KG1 (cell line): ENCODE measurements at regions not wholly inside any gene's neighbourhood (a gene's known extent, or its start where the extent isn't known, plus 50 kb on each side); places are given as distances from the start of the nearest gene placed in this dataset.

ENCODE experiments used
- DNase-seq: peaks from one replicate; lab custom pipeline; 2025; lab: John Stamatoyannopoulos, UW

- no peak for DNase-seq
Measured at GRCh38 chr13:88592105-88592504, 920.9 kb downstream of the SLITRK5 start.

- DNase-seq, result no peak
Measured at GRCh38 chr13:88601949-88602348, 930.8 kb downstream of the SLITRK5 start.

GRCh38 chr13:88602786-88603777 lies 931.9 kb downstream of the SLITRK5 start:
- DNase-seq, result no peak

- no peak for DNase-seq
Measured at GRCh38 chr13:88617176-88617575, 946.0 kb downstream of the SLITRK5 start.

- DNase-seq, result peak; percentile 78
Measured at GRCh38 chr13:88622362-88622973, 951.3 kb downstream of the SLITRK5 start.

GRCh38 chr13:88623150-88623549 lies 952.0 kb downstream of the SLITRK5 start:
- DNase-seq, result peak; percentile 64

GRCh38 chr13:88627071-88627470 lies 955.9 kb downstream of the SLITRK5 start:
- no peak for DNase-seq

GRCh38 chr13:88628882-88629281 lies 957.7 kb downstream of the SLITRK5 start:
- no peak for DNase-seq

GRCh38 chr13:88637935-88638334 lies 966.8 kb downstream of the SLITRK5 start:
- DNase-seq, result no peak

- no peak for DNase-seq
Measured at GRCh38 chr13:88643233-88643632, 972.1 kb downstream of the SLITRK5 start.

- DNase-seq, result no peak
Measured at GRCh38 chr13:88648598-88649373, 977.6 kb downstream of the SLITRK5 start.

GRCh38 chr13:88649855-88650254 lies 978.7 kb downstream of the SLITRK5 start:
- no peak for DNase-seq

- DNase-seq, result no peak
Measured at GRCh38 chr13:88651531-88651930, 980.4 kb downstream of the SLITRK5 start.

GRCh38 chr13:88656751-88657150 lies 985.6 kb downstream of the SLITRK5 start:
- DNase-seq, result no peak

- no peak for DNase-seq
Measured at GRCh38 chr13:88670509-88670908, 999.3 kb downstream of the SLITRK5 start.

GRCh38 chr13:88674841-88675240 lies 1003.7 kb downstream of the SLITRK5 start:
- no peak for DNase-seq

- no peak for DNase-seq
Measured at GRCh38 chr13:88675347-88675996, 1004.3 kb downstream of the SLITRK5 start.

GRCh38 chr13:88676016-88676415 lies 1004.8 kb downstream of the SLITRK5 start:
- no peak for DNase-seq

GRCh38 chr13:88685459-88685858 lies 1014.3 kb downstream of the SLITRK5 start:
- DNase-seq, result no peak

- DNase-seq, result no peak
Measured at GRCh38 chr13:88701551-88701950, 1030.4 kb downstream of the SLITRK5 start.

GRCh38 chr13:88704600-88705275 lies 1033.6 kb downstream of the SLITRK5 start:
- DNase-seq, result no peak
